GM10266 (cell line): ENCODE measurements at regions not wholly inside any gene's neighbourhood (a gene's known extent, or its start where the extent isn't known, plus 50 kb on each side); places are given as distances from the start of the nearest gene placed in this dataset.

Experiments used
- DNase-seq: peaks from one replicate; pipeline ENCODE4 v3.0.0; 2012; ENCODE audit errors: extremely low spot score
- TF ChIP-seq, protein P1 (sequence below): IDR thresholded peaks from 2 replicates; pipeline ENCODE4 v1.5.1; 2012; ENCODE audit warnings: mild to moderate bottlenecking, low read depth; ENCODE audit not compliant: control insufficient read depth, insufficient read depth; ENCODE audit errors: missing control alignments

DNA sequence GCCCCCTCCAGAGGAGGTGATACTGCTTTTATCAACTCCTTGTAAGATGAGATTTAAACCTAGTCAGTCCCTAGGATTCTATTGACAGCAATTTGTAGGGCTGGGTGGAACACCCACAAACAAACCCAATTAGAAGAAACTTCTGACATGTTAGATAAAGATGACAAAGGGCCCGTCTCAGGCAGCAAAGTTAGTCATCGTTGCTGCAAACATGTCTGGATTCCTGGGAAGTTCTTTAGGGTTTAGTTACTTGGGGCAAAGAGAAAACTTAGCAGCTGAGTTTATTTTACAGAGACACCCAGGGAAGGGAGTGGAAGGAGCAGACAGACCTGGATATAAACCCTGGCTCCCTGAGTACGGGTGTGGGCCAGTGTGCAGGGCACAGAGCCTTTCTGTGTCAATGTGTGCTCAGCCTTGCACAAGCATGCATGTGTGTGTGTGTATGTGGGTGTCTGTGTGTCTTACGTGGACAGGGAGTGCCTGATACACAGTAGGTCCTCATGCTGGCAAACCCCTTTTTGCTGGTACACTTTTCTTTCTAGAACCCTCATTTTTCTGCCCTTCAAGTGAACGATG, 130.0 kb upstream of the STX18 start:
- DNase-seq, result no peak
- TF ChIP-seq, protein P1, sequence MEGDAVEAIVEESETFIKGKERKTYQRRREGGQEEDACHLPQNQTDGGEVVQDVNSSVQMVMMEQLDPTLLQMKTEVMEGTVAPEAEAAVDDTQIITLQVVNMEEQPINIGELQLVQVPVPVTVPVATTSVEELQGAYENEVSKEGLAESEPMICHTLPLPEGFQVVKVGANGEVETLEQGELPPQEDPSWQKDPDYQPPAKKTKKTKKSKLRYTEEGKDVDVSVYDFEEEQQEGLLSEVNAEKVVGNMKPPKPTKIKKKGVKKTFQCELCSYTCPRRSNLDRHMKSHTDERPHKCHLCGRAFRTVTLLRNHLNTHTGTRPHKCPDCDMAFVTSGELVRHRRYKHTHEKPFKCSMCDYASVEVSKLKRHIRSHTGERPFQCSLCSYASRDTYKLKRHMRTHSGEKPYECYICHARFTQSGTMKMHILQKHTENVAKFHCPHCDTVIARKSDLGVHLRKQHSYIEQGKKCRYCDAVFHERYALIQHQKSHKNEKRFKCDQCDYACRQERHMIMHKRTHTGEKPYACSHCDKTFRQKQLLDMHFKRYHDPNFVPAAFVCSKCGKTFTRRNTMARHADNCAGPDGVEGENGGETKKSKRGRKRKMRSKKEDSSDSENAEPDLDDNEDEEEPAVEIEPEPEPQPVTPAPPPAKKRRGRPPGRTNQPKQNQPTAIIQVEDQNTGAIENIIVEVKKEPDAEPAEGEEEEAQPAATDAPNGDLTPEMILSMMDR, result no peak

DNA sequence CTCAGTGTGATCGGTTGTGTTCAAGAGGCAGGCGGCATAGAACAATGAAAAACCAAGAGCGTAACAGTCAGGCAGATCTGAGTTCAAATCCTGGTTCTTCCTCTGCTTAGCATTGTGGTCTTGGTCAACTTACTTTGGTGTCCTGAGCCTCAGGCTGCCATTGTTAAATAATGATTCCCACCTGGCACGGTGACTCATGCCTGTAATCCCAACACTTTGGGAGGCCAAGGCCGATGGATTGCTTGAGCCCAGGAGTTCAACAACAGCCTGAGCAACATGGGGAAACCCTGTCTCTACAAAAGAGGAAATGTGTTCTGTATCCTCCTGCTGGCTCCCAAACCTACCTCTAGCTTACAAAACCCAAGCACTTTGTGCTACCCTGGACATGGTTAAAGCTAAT, 129.0 kb upstream of the STX18 start:
- DNase-seq, result no peak
- TF ChIP-seq, protein P1, result no peak

GRCh38 chr4:4668355-4669210, 126.7 kb upstream of the STX18 start:
- DNase-seq, result no peak

GRCh38 chr4:4667622-4668081, 125.8 kb upstream of the STX18 start:
- TF ChIP-seq, protein P1, result no peak
- DNase-seq, result no peak

More at GRCh38 chr4:4668355-4669210, 126.7 kb upstream of the STX18 start:
- TF ChIP-seq, protein P1, result no peak

DNA sequence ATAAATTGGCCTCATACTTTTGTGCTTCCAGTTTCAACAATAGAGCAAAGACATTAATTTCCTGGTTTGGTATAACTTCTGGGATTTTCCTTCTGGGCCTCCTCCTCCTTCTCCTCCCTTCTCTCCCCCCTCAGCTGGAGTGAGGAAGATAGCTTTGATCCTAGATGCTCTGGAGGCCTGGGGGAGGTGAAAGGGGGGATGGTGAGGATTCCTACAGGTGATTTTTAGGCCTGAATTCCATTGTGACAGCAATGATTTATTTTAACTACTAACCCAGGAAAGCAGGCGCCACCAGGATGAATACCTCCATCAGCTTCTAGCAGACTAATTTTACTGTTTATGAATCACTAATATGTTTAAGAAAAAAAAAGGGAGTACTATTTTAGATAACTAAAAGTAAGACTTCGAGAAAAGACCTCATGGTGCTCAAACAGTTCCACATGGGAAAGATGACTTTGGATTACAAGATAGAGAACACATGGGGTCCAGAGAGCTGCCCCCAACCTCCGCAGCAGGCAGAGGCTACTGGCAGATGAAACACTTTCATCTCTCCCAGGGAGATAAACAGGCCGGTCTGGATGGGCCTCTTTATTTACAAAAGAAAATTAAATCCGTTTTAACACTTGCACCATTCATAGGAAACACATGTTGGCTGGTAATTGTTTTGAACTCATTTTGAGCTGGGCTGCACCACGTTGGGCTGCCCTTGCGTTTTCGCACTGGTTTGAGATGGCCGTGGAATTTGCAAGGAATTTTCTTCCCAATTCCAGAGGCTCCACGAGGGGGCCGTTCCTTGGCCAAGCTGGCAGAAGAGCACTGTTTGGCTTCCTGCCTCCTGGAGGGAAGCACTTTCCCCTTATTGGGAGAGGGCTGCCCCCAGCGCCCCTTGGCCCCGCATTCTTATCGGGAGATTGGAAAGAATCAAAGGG, 125.1 kb upstream of the STX18 start:
- TF ChIP-seq, protein P1, result no peak
- no peak for DNase-seq

DNA sequence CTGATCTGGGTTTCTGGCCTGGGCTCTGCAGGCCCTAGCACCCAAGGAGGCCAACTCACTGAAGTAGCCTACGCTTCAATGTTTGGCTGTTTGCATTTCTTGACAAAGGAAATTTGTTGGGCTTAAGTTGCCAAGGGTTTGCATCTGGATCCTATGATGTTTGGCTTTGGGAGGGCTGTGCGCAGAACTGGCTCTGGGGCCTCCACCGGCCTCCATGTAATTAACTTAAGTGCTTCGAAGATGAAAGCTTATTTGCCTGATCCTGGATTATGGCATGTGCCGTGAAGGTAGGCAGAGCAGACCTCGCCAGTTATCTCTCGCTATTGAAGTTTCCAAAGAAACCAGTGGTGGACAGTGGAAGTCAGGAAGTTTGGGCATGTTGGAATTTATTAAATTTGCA, 124.3 kb upstream of the STX18 start:
- no peak for DNase-seq
- TF ChIP-seq, protein P1, result no peak
